ENCODE measurements at regions not wholly inside any gene's neighbourhood (a gene's known extent, or its start where the extent isn't known, plus 50 kb on each side); places are given as distances from the start of the nearest gene placed in this dataset.

- no peak for TF ChIP-seq CTCF (IDR thresholded peaks at IDR 0.05; ENCODE audit: low read length)
- no peak for TF ChIP-seq EZH2 (IDR thresholded peaks at IDR 0.05; ENCODE audit: borderline replicate concordance, low read length)
Observed at GRCh38 chr10:107623292-107623691, 458.8 kb upstream of the SORCS1 start.

All from OCI-LY1 (cell line).